Transverse colon (tissue), 4 donors: ENCODE measurements at regions not wholly inside any gene's neighbourhood (a gene's known extent, or its start where the extent isn't known, plus 50 kb on each side); places are given as distances from the start of the nearest gene placed in this dataset.
"Not testable (repeated sequence)": the region's sequence is repeated elsewhere in the genome, so short reads cannot be mapped to it uniquely, and the experiment has no call there.

Experiments used
- DNase-seq: peaks from one replicate; pipeline ENCODE4 v3.0.0-alpha.2; 2019
- H3K27ac ChIP-seq, 4 donors: fragments of 200-600 bp; sonication (generic); 2 replicates each; pipeline ENCODE4 v1.5.1; 2016 to 2018; ENCODE audit warnings: inconsistent platforms in 4 of 4
- H3K27me3 ChIP-seq: fragments of 200-600 bp; sonication (generic); 2 replicates; pipeline ENCODE4 v1.5.1; 2017; ENCODE audit warnings: inconsistent platforms
- H3K36me3 ChIP-seq, 4 donors: fragments of 200-600 bp; sonication (generic); 2 replicates each; pipeline ENCODE4 v1.5.1; 2017 to 2019; ENCODE audit warnings: inconsistent platforms in 4 of 4
- H3K4me1 ChIP-seq, 4 donors: fragments of 200-600 bp; sonication (generic); 2 replicates each; pipeline ENCODE4 v1.5.1; 2017 to 2020; ENCODE audit warnings: inconsistent platforms in 4 of 4
- H3K4me3 ChIP-seq, 4 donors: fragments of 200-600 bp; sonication (generic); 1 replicate in 1 of 4; 2 replicates in 3 of 4; pipeline versions ENCODE4 v1.5.1 to v1.6.1; 2017 to 2019; ENCODE audit warnings: inconsistent platforms in 4 of 4
- H3K9me3 ChIP-seq, 2 donors: fragments of 200-600 bp; sonication (generic); 2 replicates each; pipeline ENCODE4 v1.5.1; 2017 to 2019; ENCODE audit warnings: inconsistent platforms in 2 of 2
- CTCF ChIP-seq, 5 experiments: fragments of 200-600 bp in 3 of 5; fragments of 450-650 bp in 2 of 5; sonication (generic) in 3 of 5; IDR thresholded peaks; 1 replicate in 2 of 5; 2 replicates in 3 of 5; pipeline ENCODE4 v1.5.1; 2016 to 2017; ENCODE audit warnings: antibody characterized with exemption in 5 of 5, inconsistent platforms in 3 of 5, mild to moderate bottlenecking in 2 of 5, moderate library complexity in 1 of 5
- EP300 ChIP-seq: sonication (generic); formaldehyde crosslinking; IDR thresholded peaks from one replicate; pipeline ENCODE4 v1.6.1; 2017; ENCODE audit warnings: antibody characterized with exemption, low read depth
- POLR2A ChIP-seq: fragments of 450-650 bp; IDR thresholded peaks from one replicate; pipeline ENCODE4 v1.6.1; 2016; ENCODE audit warnings: antibody characterized with exemption, mild to moderate bottlenecking, moderate library complexity
- POLR2AphosphoS5 ChIP-seq, 3 donors: sonication (generic); formaldehyde crosslinking; IDR thresholded peaks; one replicate each; pipeline ENCODE4 v1.6.1; 2016; ENCODE audit warnings: antibody characterized with exemption in 3 of 3
- WGBS, 2 donors: methylation state at CpG; one replicate each; pipeline ENCODE4 v1.1.5; 2018; ENCODE audit warnings: low coverage in 1 of 2; 5-methylcytosine and 5-hydroxymethylcytosine counted together
- in situ Hi-C, 4 donors: fragments of 200-750 bp; cut with MboI; loops; one replicate each; pipeline versions ENCODE4 v1.15.0 to v1.15.1; 2017; ENCODE audit warnings: low sequenced_read_pairs in 3 of 4, low pct_ligation_motif_present in 1 of 4, low pct_unique_long_range_greater_than_20kb in 1 of 4
- intact Hi-C: fragments of 100-400 bp; cut with DNase I; formaldehyde crosslinking; loops from one replicate; pipeline ENCODE4 v1.15.1; 2023; ENCODE audit warnings: low total_unique reads

- H3K4me1 ChIP-seq, H3K4me3 ChIP-seq, in situ Hi-C loops: not testable (repeated sequence)
Measured at GRCh38 chr7:55683501-55683900, 111.2 kb upstream of the VOPP1 start.

DNA sequence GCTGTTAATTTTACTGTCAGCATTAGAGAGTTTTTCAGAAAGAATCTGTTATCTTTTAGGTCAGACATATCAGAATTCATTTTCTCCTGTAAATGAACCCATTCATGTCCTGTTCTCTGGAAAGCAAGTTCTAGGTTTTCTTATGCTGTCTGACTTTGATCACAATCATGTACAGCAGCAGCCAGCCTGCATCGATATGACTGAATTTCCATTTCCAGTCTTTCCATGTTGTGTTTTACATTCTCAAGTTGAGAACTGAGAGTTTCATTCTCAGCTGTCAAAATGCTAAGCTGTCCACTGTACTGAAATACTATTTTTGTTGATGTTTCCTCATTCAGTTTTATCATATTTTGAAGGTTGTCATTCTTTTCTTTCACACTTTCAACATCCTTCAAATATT lies 103.3 kb upstream of the VOPP1 start:
- in situ Hi-C loops, H3K27me3 ChIP-seq, intact Hi-C loops, H3K4me1 ChIP-seq, H3K4me3 ChIP-seq, H3K9me3 ChIP-seq, DNase-seq, H3K36me3 ChIP-seq, H3K27ac ChIP-seq: not testable (repeated sequence)
- WGBS, 2 donors, result 71 to 80% methylated on average over 1 of the region's 1 CpG

More at GRCh38 chr7:55683501-55683900, 111.2 kb upstream of the VOPP1 start:
- WGBS, 2 donors, result 82 to 89% methylated on average over 7 to 9 of the region's 9 CpGs
- H3K36me3 ChIP-seq, H3K27ac ChIP-seq, H3K27me3 ChIP-seq, intact Hi-C loops, DNase-seq, H3K9me3 ChIP-seq: not testable (repeated sequence)

- intact Hi-C loops, in situ Hi-C loops, H3K9me3 ChIP-seq, DNase-seq, H3K36me3 ChIP-seq, H3K4me1 ChIP-seq, H3K27ac ChIP-seq, H3K4me3 ChIP-seq, H3K27me3 ChIP-seq: not testable (repeated sequence)
Measured at GRCh38 chr7:55673525-55673924, 101.2 kb upstream of the VOPP1 start.

DNA sequence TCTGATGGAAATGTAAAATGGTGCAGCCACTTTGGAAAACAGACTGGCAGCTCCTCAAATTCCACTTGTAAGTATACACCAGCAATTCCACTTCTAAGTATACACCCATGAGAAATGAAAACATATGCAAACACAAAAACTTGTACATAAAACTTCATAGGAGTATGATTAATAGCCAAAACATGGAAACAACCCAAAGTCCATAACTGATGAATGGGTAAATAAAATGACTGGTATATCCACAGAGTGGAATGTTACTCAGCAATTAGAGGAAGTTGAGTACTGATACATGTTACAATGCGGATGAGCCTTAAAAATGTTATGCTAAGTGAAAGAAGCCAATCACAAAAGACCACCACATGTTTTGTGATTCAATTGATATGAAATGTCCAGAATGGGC lies 99.8 kb upstream of the VOPP1 start:
- intact Hi-C loops, H3K36me3 ChIP-seq, H3K4me1 ChIP-seq, DNase-seq, H3K27ac ChIP-seq, H3K27me3 ChIP-seq, in situ Hi-C loops, H3K9me3 ChIP-seq, H3K4me3 ChIP-seq: not testable (repeated sequence)
- 88% methylated on average over 1 of the region's 1 CpG for WGBS, 2 donors

GRCh38 chr7:55657654-55658053 lies 85.4 kb upstream of the VOPP1 start:
- WGBS, 2 donors, result 50 to 66% methylated on average over 1 to 4 of the region's 4 CpGs
- DNase-seq, result no peak
- Histone ChIP-seq H3K27me3 (no peaks in the 10 kb centered on the region), H3K27ac (no peak overlapping the region), H3K4me3 (no peak overlapping the region), H3K36me3 (no peaks in the 10 kb centered on the region), H3K4me1 (no peaks in the 10 kb centered on the region), H3K9me3 (no peaks in the 10 kb centered on the region)
- in situ Hi-C loops (no loop called here), intact Hi-C loops (no loop called here)
- no peak for TF ChIP-seq POLR2AphosphoS5 (IDR thresholded peaks at IDR 0.05)
- TF ChIP-seq POLR2A, result no peak
- TF ChIP-seq CTCF (IDR thresholded peaks at IDR 0.05), result no peak
- TF ChIP-seq EP300, result no peak

DNA sequence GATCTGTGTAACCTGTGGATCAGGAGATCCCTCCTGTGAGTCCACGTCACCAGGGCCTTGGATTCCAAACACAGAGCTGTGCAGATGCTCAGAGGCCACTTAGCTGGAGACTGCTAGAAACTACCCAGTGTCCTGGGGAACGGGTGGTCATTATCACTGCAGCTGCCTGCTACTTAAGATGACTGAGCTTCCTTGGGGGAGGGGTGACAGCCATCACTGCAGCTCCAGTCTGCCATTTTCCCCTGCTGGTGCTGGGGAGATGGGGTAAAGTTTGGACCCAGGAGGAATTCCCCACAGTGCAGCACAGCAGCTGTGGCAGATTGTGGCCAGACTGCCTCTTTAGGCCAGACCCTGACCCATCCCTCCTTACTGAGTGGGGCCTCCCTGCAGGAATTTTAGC lies 78.8 kb upstream of the VOPP1 start:
- Histone ChIP-seq H3K9me3 (no peaks in the 10 kb centered on the region), H3K36me3 (no peaks in the 10 kb centered on the region), H3K27me3 (no peaks in the 10 kb centered on the region), H3K27ac (no peak overlapping the region), H3K4me3 (no peak overlapping the region), H3K4me1 (no peaks in the 10 kb centered on the region)
- in situ Hi-C loops (no loop called here), intact Hi-C loops (no loop called here)
- no peak for DNase-seq
- WGBS, 2 donors, result 74% methylated on average over 2 of the region's 2 CpGs; no CpG with 5 or more reads in 1 of the 2 donors
- TF ChIP-seq POLR2A (no peak), CTCF (IDR thresholded peaks at IDR 0.05) (no peak), EP300 (no peak), POLR2AphosphoS5 (IDR thresholded peaks at IDR 0.05) (no peak)
